Loucy (cell line): ENCODE measurements at regions not wholly inside any gene's neighbourhood (a gene's known extent, or its start where the extent isn't known, plus 50 kb on each side); places are given as distances from the start of the nearest gene placed in this dataset.

Source experiments
- EZH2phosphoT487 ChIP-seq: fragments of 200-600 bp; IDR thresholded peaks from 2 replicates; pipeline ENCODE4 v1.6.1; 2018; ENCODE audit warnings: antibody characterized with exemption, mild to moderate bottlenecking, moderate library complexity, borderline replicate concordance
- TF ChIP-seq, protein P1 (sequence below): fragments of 200-600 bp; sonication (generic); conservative IDR thresholded peaks from 2 replicates; pipeline ENCODE4 v1.5.1; 2014; ENCODE audit warnings: mild to moderate bottlenecking, antibody characterized with exemption, low read length

DNA sequence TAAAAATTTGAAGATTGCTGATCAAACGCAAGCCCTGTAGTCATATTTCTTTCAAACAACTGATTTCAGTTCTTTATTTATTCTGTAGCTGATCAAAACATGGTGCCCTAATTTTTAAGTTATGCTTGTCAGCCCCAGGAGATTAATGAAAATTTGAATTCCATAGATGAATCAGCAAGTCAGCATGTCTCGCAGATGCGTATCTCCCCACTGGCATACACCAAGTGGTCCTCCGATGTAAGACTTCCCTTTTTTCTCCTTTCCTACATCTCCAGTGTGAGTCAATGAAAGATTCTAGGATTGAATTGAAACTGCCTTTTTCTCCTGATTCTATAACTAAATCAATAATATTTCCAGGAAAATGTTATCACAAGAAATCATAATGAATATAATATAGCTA lies 539.6 kb upstream of the NOX3 start:
- TF ChIP-seq, protein P1, sequence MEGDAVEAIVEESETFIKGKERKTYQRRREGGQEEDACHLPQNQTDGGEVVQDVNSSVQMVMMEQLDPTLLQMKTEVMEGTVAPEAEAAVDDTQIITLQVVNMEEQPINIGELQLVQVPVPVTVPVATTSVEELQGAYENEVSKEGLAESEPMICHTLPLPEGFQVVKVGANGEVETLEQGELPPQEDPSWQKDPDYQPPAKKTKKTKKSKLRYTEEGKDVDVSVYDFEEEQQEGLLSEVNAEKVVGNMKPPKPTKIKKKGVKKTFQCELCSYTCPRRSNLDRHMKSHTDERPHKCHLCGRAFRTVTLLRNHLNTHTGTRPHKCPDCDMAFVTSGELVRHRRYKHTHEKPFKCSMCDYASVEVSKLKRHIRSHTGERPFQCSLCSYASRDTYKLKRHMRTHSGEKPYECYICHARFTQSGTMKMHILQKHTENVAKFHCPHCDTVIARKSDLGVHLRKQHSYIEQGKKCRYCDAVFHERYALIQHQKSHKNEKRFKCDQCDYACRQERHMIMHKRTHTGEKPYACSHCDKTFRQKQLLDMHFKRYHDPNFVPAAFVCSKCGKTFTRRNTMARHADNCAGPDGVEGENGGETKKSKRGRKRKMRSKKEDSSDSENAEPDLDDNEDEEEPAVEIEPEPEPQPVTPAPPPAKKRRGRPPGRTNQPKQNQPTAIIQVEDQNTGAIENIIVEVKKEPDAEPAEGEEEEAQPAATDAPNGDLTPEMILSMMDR = no peak
- TF ChIP-seq EZH2phosphoT487 = no peak
